Gastrocnemius medialis (tissue), 4 donors: ENCODE measurements at regions not wholly inside any gene's neighbourhood (a gene's known extent, or its start where the extent isn't known, plus 50 kb on each side); places are given as distances from the start of the nearest gene placed in this dataset.

Experiments used
- CTCF ChIP-seq, 5 experiments: fragments of 450-650 bp in 3 of 5; fragments of 200-600 bp in 2 of 5; sonication (generic) in 2 of 5; IDR thresholded peaks in 4 of 5; conservative IDR thresholded peaks in 1 of 5; 1 replicate in 4 of 5; 2 replicates in 1 of 5; pipeline ENCODE4 v1.5.1; 2016 to 2019; ENCODE audit warnings: antibody characterized with exemption in 5 of 5, mild to moderate bottlenecking in 3 of 5, moderate library complexity in 3 of 5
- POLR2A ChIP-seq, 2 donors: fragments of 450-650 bp; IDR thresholded peaks; one replicate each; pipeline ENCODE4 v1.6.1; 2017; ENCODE audit warnings: antibody characterized with exemption in 2 of 2, mild to moderate bottlenecking in 2 of 2, moderate library complexity in 2 of 2

DNA sequence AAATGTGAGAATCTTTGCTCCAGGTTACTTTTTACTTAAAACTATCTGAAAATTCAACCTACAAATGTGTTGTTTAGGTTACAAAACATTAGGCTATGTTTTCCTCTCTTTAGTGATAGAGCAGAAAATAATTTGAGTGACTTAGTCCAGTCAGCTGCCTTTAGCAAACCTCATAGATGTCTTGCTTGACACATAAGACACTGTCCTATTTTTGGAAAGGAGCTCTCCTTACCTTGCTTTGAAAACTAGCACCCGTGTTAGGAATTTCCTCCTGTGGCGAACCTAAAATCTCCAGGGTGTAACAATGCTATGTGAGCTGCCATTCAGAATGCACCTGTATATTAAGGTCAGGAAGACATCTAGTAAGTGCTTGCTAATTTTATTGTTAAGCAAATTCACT lies 221.2 kb upstream of the CD180 start:
- TF ChIP-seq CTCF (IDR thresholded peaks at IDR 0.05 in 4 of 5, conservative IDR thresholded peaks at IDR 0.05 in 1 of 5) (no peak), POLR2A (IDR thresholded peaks at IDR 0.05) (no peak)
